ENCODE measurements at regions not wholly inside any gene's neighbourhood (a gene's known extent, or its start where the extent isn't known, plus 50 kb on each side); places are given as distances from the start of the nearest gene placed in this dataset.

GRCh38 chr15:46146002-46146401 is 511.2 kb downstream of the SQOR start:
- no peaks in the 10 kb centered on the region for H3K36me3 ChIP-seq (ENCODE audit: insufficient read depth, low read length)
- no peak overlapping the region for H2AFZ ChIP-seq (ENCODE audit: low read depth, low read length)
- no peak for DNase-seq (ENCODE audit: low read depth)
- no peak overlapping the region for H3K4me3 Mint-ChIP-seq (ENCODE audit: unreplicated experiment)
- H3K4me2 ChIP-seq (ENCODE audit: low read length): no peak overlapping the region
- H3K27me3 Mint-ChIP-seq (ENCODE audit: low read depth, unreplicated experiment): no peaks in the 10 kb centered on the region
- H3K36me3 Mint-ChIP-seq (ENCODE audit: low read depth, unreplicated experiment): no peaks in the 10 kb centered on the region
- no peaks in the 10 kb centered on the region for H3K4me1 ChIP-seq (ENCODE audit: insufficient read depth, low read length)
- H3K4me1 Mint-ChIP-seq (ENCODE audit: low read depth, unreplicated experiment): no peaks in the 10 kb centered on the region
- no peaks in the 10 kb centered on the region for H4K20me1 ChIP-seq (ENCODE audit: insufficient read depth, low read length)
- no peak overlapping the region for H3K27ac Mint-ChIP-seq (ENCODE audit: unreplicated experiment)
- H3K9me3 ChIP-seq (ENCODE audit: insufficient read depth, low read depth, low read length): peaks cover 7% of the 10 kb centered on the region
- no peaks in the 10 kb centered on the region for H3K27me3 ChIP-seq (ENCODE audit: insufficient read depth, low read length)
- no peak for FAIRE-seq
- H3K4me3 ChIP-seq (ENCODE audit: insufficient read depth, low read depth, low read length): no peak overlapping the region
- TF ChIP-seq EZH2 (IDR thresholded peaks at IDR 0.05; ENCODE audit: insufficient read depth, low read length) (no peak), CTCF (IDR thresholded peaks at IDR 0.05; ENCODE audit: insufficient read depth, low read depth, low read length) (no peak)
- H3K27ac ChIP-seq (ENCODE audit: low read depth, low read length): no peak overlapping the region
- H3K9ac ChIP-seq (ENCODE audit: low read length): no peak overlapping the region
- no peaks in the 10 kb centered on the region for H3K79me2 ChIP-seq (ENCODE audit: insufficient read depth, low read length)
- no peaks in the 10 kb centered on the region for H3K9me3 Mint-ChIP-seq (ENCODE audit: unreplicated experiment)

- Histone ChIP-seq H4K20me1 (ENCODE audit: insufficient read depth, low read length) (no peaks in the 10 kb centered on the region), H3K36me3 (ENCODE audit: insufficient read depth, low read length) (no peaks in the 10 kb centered on the region), H3K4me2 (ENCODE audit: low read length) (no peak overlapping the region), H2AFZ (ENCODE audit: low read depth, low read length) (no peak overlapping the region), H3K4me1 (ENCODE audit: insufficient read depth, low read length) (no peaks in the 10 kb centered on the region), H3K79me2 (ENCODE audit: insufficient read depth, low read length) (no peaks in the 10 kb centered on the region), H3K4me3 (ENCODE audit: insufficient read depth, low read depth, low read length) (no peak overlapping the region), H3K9me3 (ENCODE audit: insufficient read depth, low read depth, low read length) (peaks cover 7% of the 10 kb centered on the region), H3K27ac (ENCODE audit: low read depth, low read length) (no peak overlapping the region), H3K27me3 (ENCODE audit: insufficient read depth, low read length) (no peaks in the 10 kb centered on the region), H3K9ac (ENCODE audit: low read length) (no peak overlapping the region)
- no peak overlapping the region for H3K27ac Mint-ChIP-seq (ENCODE audit: unreplicated experiment)
- no peak overlapping the region for H3K4me3 Mint-ChIP-seq (ENCODE audit: unreplicated experiment)
- H3K9me3 Mint-ChIP-seq (ENCODE audit: unreplicated experiment): no peaks in the 10 kb centered on the region
- no peaks in the 10 kb centered on the region for H3K36me3 Mint-ChIP-seq (ENCODE audit: low read depth, unreplicated experiment)
- TF ChIP-seq EZH2 (IDR thresholded peaks at IDR 0.05; ENCODE audit: insufficient read depth, low read length) (no peak), CTCF (IDR thresholded peaks at IDR 0.05; ENCODE audit: insufficient read depth, low read depth, low read length) (no peak)
- FAIRE-seq: no peak
- H3K27me3 Mint-ChIP-seq (ENCODE audit: low read depth, unreplicated experiment): no peaks in the 10 kb centered on the region
- no peak for DNase-seq (ENCODE audit: low read depth)
- no peaks in the 10 kb centered on the region for H3K4me1 Mint-ChIP-seq (ENCODE audit: low read depth, unreplicated experiment)
These were observed 512.1 kb downstream of the SQOR start for GRCh38 chr15:46146915-46147314.

GRCh38 chr15:46151786-46152185 is 517.0 kb downstream of the SQOR start:
- Mint-ChIP-seq H3K9me3 (ENCODE audit: unreplicated experiment) (no peaks in the 10 kb centered on the region), H3K27ac (ENCODE audit: unreplicated experiment) (no peak overlapping the region), H3K4me3 (ENCODE audit: unreplicated experiment) (no peak overlapping the region), H3K4me1 (ENCODE audit: low read depth, unreplicated experiment) (no peaks in the 10 kb centered on the region), H3K27me3 (ENCODE audit: low read depth, unreplicated experiment) (no peaks in the 10 kb centered on the region), H3K36me3 (ENCODE audit: low read depth, unreplicated experiment) (no peaks in the 10 kb centered on the region)
- no peaks in the 10 kb centered on the region for H3K36me3 ChIP-seq (ENCODE audit: insufficient read depth, low read length)
- H3K27ac ChIP-seq (ENCODE audit: low read depth, low read length): no peak overlapping the region
- H3K4me2 ChIP-seq (ENCODE audit: low read length): no peak overlapping the region
- no peak for FAIRE-seq
- TF ChIP-seq CTCF (IDR thresholded peaks at IDR 0.05; ENCODE audit: insufficient read depth, low read depth, low read length): no peak
- no peak for TF ChIP-seq EZH2 (IDR thresholded peaks at IDR 0.05; ENCODE audit: insufficient read depth, low read length)
- H3K79me2 ChIP-seq (ENCODE audit: insufficient read depth, low read length): no peaks in the 10 kb centered on the region
- H2AFZ ChIP-seq (ENCODE audit: low read depth, low read length): no peak overlapping the region
- H3K4me1 ChIP-seq (ENCODE audit: insufficient read depth, low read length): no peaks in the 10 kb centered on the region
- peaks cover 5% of the 10 kb centered on the region for H3K9me3 ChIP-seq (ENCODE audit: insufficient read depth, low read depth, low read length)
- no peak overlapping the region for H3K9ac ChIP-seq (ENCODE audit: low read length)
- no peaks in the 10 kb centered on the region for H3K27me3 ChIP-seq (ENCODE audit: insufficient read depth, low read length)
- no peaks in the 10 kb centered on the region for H4K20me1 ChIP-seq (ENCODE audit: insufficient read depth, low read length)
- DNase-seq (ENCODE audit: low read depth): no peak
- H3K4me3 ChIP-seq (ENCODE audit: insufficient read depth, low read depth, low read length): no peak overlapping the region

All from astrocyte (in vitro differentiated cells and primary cell).